Activated CD4-positive, alpha-beta T cell treated with anti-CD3 and anti-CD28 coated beads, Interleukin-2, Interleukin-4, amounts not matched to agents 100 ng/mL and 50 ng/mL, durations not matched to agents 16 hours and 8 hours (primary cell): ENCODE measurements at regions not wholly inside any gene's neighbourhood (a gene's known extent, or its start where the extent isn't known, plus 50 kb on each side); places are given as distances from the start of the nearest gene placed in this dataset.
"Not testable (repeated sequence)": the region's sequence is repeated elsewhere in the genome, so short reads cannot be mapped to it uniquely, and the experiment has no call there.

ENCODE experiments used
- DNase-seq: peaks from one replicate; pipeline ENCODE4 v3.0.0-alpha.2; 2020; ENCODE audit warnings: low spot score

DNA sequence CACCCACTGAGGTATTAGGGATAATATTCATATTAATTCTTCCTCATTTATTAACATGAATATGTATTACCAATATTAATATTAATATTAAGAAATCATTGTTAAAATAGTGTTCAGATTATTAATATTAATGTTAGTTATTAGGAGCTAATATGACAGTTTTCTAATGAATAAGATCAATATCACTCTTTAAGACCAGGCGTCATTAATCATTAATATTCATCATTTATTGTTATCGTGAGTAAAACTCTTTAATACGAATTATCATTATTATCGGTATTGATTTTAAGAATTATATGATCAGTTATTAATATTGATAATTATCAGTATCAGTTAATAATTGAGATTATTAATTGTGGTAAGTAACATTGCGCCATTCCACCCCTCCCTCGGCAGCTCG lies 101.0 kb upstream of the HMX1 start:
- not testable (repeated sequence) for DNase-seq

DNA sequence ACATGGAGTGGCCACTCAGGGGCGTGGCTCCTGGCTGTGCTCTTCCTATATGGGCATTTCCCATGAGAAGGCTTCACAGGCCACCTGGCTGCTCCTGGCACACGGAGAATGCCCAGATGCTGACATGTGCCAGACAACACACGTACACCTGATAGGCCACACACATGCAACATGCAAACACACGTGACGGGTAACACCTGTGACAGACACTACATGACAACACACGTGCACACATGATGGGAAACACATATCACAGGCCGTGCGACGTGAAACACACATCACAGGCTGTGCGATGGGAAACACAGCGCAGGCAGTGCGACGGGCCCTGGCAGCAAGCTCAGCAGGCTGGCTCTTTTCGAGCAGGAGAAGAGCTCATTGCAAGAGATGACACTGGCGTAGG lies 94.3 kb upstream of the HMX1 start:
- DNase-seq, result not testable (repeated sequence)

DNA sequence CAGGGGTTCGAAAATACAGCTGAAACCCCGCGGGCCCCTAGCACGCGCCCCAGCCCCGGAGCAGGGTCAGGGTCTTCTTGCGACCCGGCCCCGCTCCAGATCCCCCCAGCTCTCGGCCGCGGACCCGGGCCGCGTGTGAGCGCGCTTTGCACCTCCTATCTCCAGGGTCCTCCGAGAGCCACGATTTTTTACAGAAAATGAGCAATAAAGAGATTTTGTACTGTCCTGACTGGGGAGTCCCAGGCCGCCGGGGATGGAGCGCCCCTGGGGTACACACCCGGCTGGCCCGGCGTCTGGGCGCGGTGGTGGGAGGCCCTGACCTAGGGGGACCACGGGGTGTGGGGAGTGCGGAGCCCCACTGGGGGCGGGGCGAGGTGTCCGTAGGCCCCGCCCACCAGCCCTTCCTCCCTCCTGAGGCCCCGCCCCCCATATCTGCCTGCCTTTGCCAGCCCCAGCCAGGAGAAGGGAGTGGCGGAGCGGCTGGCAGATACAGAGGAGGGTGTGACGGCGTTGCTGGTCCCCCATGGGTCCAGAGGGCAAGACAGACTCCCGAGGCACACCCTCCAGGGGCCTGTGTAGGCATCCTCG lies 92.7 kb upstream of the HMX1 start:
- not testable (repeated sequence) for DNase-seq

DNA sequence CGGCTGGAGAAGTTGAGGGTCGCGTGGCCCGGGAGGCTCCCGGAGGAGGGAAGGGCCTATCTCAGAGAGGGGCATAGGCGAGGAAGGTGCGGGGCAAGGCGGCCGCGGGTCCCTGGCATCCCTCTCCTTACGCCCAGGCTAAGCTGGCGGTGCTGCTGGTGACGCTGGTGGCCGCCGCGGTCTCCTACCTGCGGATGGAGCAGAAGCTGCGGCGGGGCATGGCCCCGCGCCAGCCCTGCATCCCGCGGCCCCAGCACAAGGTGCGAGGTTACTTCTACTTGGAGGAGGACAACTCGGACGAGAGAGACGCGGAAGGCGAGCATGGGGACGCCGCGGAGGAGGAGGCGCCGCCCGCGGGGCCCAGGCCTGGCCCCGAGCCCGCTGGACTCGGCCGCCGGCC lies 91.9 kb upstream of the HMX1 start:
- not testable (repeated sequence) for DNase-seq

- DNase-seq, result peak; percentile 67
Measured at GRCh38 chr4:8961343-8961742, 89.7 kb upstream of the HMX1 start.

DNA sequence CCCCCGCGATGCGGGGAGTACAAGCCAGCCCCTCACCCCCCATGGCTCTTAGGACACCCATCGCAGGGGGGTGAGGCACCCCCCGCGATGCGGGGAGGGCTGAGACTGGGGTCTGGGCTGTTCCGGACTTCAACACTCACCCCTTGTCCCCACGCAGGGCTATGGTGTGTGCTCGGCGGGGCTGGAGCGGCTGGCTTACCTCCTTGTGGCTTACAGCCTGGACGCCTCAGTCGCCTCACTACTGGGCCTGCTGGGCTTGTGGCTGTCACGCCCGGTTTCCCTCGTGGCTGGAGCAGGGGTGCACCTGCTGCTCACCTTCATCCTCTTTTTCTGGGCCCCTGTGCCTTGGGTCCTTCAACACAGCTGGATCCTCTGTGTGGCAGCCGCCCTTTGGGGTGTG lies 87.8 kb upstream of the HMX1 start:
- DNase-seq, result not testable (repeated sequence)

- DNase-seq, result not testable (repeated sequence)
Measured at GRCh38 chr4:8954001-8954400, 82.4 kb upstream of the HMX1 start.

- DNase-seq, result not testable (repeated sequence)
Measured at GRCh38 chr4:8952791-8953190, 81.2 kb upstream of the HMX1 start.

- DNase-seq, result not testable (repeated sequence)
Measured at GRCh38 chr4:8952109-8952508, 80.5 kb upstream of the HMX1 start.

GRCh38 chr4:8945506-8945905 lies 73.9 kb upstream of the HMX1 start:
- DNase-seq, result not testable (repeated sequence)

DNA sequence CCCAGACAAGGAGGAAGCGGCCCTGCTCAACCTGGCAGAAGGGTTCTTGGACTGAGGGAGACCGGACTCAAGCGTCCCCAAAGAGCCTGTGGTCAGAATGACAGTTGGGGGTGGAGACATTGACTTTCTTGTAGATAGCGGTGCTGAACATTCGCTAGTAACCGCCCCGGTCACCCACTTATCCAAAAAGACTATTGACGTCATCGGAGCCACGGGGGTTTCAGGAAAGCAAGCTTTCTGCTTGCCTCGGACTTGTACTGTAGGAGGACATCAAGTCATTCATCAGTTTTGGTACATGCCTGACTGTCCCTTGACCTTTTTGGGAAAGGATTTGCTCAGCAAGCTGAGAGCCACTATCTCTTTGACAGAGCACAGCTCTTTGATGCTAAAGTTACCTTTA lies 71.7 kb upstream of the HMX1 start:
- DNase-seq, result not testable (repeated sequence)

DNA sequence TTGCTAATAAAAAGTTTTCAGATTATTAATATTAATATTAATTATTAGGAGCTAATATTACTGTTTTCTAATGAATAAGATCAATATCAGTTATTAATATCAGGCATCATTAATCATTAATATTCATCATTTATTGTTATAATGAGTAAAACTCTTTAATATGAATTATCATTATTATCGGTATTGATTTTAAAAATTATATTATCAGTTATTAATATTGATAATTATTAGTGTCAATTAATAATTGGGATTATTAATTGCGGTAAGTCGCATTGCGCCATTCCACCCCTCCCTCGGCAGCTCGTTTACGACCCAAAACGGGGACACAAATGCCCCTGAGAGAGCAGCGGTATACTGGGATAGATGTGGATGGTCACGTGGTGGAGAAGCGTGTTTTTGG lies 70.4 kb upstream of the HMX1 start:
- DNase-seq, result not testable (repeated sequence)

DNA sequence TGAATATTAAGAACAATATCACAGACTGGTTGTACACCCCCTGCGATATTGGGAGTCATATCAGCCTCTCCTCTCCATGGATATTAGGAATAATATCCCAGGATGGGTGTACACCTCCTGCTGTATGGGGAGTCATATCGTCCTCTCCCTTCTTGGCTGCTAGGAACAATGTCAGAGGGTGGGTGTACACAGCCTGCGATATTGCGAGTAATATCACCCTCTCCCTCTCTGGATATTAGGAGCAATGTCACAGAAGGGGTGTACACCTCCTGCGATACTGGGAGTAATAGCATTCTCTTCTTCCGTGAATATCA lies 69.8 kb upstream of the HMX1 start:
- DNase-seq, result not testable (repeated sequence)

- DNase-seq, result no peak
Measured at GRCh38 chr4:8940792-8941491, 69.3 kb upstream of the HMX1 start.

- DNase-seq, result no peak
Measured at GRCh38 chr4:8939840-8940742, 68.5 kb upstream of the HMX1 start.

DNA sequence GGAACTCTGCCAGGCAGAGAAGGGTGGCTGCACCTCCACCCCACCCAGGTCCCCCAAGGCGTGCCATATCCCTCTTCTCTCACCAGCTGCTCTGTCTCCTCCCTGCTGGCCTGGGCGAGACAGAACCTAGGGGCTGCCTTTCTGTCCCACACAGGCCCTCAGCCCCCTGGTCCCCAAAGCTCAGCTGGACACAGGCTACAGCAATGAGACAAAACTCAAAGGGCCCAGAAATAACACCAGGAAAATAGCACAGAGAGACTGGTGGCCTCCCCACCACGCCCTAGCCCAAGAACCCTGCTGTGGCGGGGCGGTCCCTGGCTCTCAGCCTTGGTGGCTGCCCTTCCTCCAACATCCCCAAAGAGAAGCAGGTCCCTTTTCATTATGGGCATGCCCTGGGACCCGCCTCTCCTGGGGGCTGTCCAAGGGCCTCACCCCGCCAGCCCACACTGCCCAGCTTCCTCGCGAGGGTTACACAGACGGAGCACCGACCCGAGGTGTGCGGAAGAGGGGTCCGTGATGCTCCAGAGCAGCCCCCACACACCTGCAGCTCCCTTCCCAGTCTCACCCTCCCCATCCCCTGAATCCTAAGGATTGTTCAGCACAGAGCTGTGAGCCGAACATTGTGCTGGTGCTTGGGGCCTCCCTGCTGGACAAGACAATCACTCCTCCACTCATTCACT lies 67.7 kb upstream of the HMX1 start:
- no peak for DNase-seq

GRCh38 chr4:8938623-8939022 lies 67.0 kb upstream of the HMX1 start:
- DNase-seq, result no peak

DNA sequence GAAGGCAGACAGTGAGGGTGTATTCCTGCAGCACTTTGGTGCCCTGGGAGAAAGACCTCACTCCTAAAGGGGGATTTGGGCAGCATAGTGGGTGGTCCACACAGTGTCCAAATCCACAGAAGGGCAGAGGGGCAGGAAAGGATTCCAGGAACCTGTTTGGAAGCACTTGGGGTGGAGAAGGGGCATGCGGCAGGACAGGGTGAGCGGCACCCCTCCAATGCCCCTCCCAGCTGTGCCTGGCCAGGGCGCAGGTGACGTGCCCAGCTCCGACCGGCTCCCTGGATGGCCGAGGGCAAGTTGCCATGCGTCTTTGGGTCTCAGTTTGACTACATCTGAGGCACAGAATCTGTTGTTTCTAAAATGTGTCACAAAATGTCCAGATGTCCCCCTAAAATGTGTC lies 66.5 kb upstream of the HMX1 start:
- DNase-seq, result no peak

DNA sequence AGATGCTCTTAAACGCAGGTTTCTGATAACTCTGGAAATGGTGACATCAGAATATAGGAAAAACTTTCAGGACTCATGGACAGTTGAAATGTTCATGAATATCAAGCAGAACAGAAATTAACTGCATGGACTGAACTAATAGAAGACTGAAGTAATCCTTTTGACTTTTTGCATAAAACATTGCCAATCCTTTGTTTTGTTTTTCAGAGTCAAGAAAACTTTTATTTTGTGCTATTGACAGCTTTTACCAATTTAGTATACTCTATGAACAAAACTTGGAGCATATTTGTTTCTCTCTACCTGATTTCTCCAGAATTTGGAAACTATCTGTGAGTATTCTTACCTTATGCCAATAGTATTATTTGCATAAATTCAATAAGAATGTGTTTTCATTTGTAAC lies 61.2 kb upstream of the HMX1 start:
- DNase-seq, result no peak

GRCh38 chr4:8928074-8928473 lies 56.4 kb upstream of the HMX1 start:
- DNase-seq, result no peak

GRCh38 chr4:8922481-8922880 lies 50.8 kb upstream of the HMX1 start:
- DNase-seq, result no peak

- DNase-seq, result no peak
Measured at GRCh38 chr4:8921465-8921864, 49.8 kb upstream of the HMX1 start.
